OCI-LY3 (cell line): ENCODE measurements at regions not wholly inside any gene's neighbourhood (a gene's known extent, or its start where the extent isn't known, plus 50 kb on each side); places are given as distances from the start of the nearest gene placed in this dataset.

Source experiments
- H2AFZ ChIP-seq: fragments of 200-600, 300-600 bp; shearing (Covaris generic); 2 replicates; pipeline ENCODE4 v1.6.0; 2014; ENCODE audit warnings: antibody characterized with exemption, low read depth, low read length
- H3K27ac ChIP-seq: fragments of 200-600, 300-600 bp; sonication (generic); 2 replicates; pipeline ENCODE4 v1.5.1; 2014; ENCODE audit warnings: mild to moderate bottlenecking, low read length, moderate library complexity, mixed read lengths
- H3K27me3 ChIP-seq: fragments of 200-600, 300-600 bp; sonication (generic); 2 replicates; pipeline ENCODE4 v1.6.1; 2014; ENCODE audit warnings: low read depth, low read length, mixed read lengths
- H3K36me3 ChIP-seq: fragments of 200-600, 300-600 bp; sonication (generic); replicated peaks from 2 replicates; pipeline ENCODE3; 2014; ENCODE audit warnings: low read depth, low read length, mixed read lengths
- H3K4me1 ChIP-seq: fragments of 300-600, 200-600 bp; sonication (generic); 2 replicates; pipeline ENCODE4 v1.6.1; 2014; ENCODE audit warnings: low read length, mixed read lengths
- H3K4me2 ChIP-seq: fragments of 200-600, 300-600 bp; sonication (generic); 2 replicates; pipeline ENCODE4 v1.6.1; 2014; ENCODE audit warnings: low read length, mixed read lengths
- H3K4me3 ChIP-seq: fragments of 300-600, 200-600 bp; sonication (generic); 2 replicates; pipeline ENCODE4 v1.5.1; 2014; ENCODE audit warnings: antibody characterized with exemption, mild to moderate bottlenecking, low read length, moderate library complexity
- H3K79me2 ChIP-seq: fragments of 300-600, 200-600 bp; shearing (Covaris generic); 2 replicates; pipeline ENCODE4 v1.6.1; 2014; ENCODE audit warnings: mild to moderate bottlenecking, low read length, mixed read lengths
- H3K9ac ChIP-seq: fragments of 300-600, 200-600 bp; shearing (Covaris generic); 2 replicates; pipeline ENCODE4 v1.6.0; 2014; ENCODE audit warnings: mild to moderate bottlenecking, low read length, moderate library complexity
- H3K9me3 ChIP-seq: fragments of 200-600, 300-600 bp; shearing (Covaris generic); 2 replicates; pipeline ENCODE4 v1.6.1; 2014; ENCODE audit warnings: low read length, mixed read lengths; ENCODE audit not compliant: insufficient read depth
- H4K20me1 ChIP-seq: fragments of 200-600, 300-600 bp; sonication (generic); 2 replicates; pipeline ENCODE4 v1.6.1; 2016; ENCODE audit warnings: low read length, mixed read lengths; ENCODE audit not compliant: insufficient read depth
- EZH2phosphoT487 ChIP-seq: fragments of 200-600 bp; shearing (Covaris generic); IDR thresholded peaks from 2 replicates; pipeline ENCODE4 v1.6.1; 2018; ENCODE audit warnings: antibody characterized with exemption, mixed run types, low read depth
- TF ChIP-seq, protein P1 (sequence below): fragments of 200-600, 300-600 bp; sonication (generic); IDR thresholded peaks from 2 replicates; pipeline ENCODE4 v1.5.1; 2014; ENCODE audit warnings: antibody characterized with exemption, low read length, low read depth

DNA sequence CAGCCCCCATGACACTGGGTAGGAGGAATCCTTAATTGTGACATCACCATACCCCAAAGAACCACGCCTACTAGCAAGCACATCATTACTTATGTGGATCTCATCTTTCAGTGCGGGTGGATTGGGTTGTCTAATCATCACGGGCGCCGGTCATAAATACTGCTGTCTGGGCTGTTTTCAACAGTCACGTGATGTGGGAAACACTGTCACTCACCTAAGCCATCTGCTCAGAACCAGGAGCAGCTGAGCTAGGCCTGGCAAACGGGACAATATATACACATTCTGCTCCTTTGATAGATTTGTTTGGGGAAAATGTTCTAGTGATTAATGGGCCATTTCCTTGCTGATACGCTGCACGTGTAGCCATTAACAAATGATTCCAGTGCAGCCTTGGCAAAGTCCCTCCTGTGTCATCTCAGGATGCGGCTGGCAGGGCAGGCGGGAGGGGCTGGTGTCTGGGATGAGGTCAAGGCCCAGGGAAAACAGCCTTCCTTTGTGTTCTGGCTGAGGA lies 145.9 kb upstream of the COPS8 start:
- H3K4me2 ChIP-seq = no peak overlapping the region
- no peaks in the 10 kb centered on the region for H3K4me1 ChIP-seq
- H2AFZ ChIP-seq = no peak overlapping the region
- no peaks in the 10 kb centered on the region for H3K79me2 ChIP-seq
- H3K9ac ChIP-seq = no peak overlapping the region
- no peaks in the 10 kb centered on the region; the same call in 1 of the 2 replicates for H3K27me3 ChIP-seq
- H3K36me3 ChIP-seq = no peaks in the 10 kb centered on the region
- no peak overlapping the region for H3K4me3 ChIP-seq
- no peaks in the 10 kb centered on the region for H3K9me3 ChIP-seq
- TF ChIP-seq, protein P1, sequence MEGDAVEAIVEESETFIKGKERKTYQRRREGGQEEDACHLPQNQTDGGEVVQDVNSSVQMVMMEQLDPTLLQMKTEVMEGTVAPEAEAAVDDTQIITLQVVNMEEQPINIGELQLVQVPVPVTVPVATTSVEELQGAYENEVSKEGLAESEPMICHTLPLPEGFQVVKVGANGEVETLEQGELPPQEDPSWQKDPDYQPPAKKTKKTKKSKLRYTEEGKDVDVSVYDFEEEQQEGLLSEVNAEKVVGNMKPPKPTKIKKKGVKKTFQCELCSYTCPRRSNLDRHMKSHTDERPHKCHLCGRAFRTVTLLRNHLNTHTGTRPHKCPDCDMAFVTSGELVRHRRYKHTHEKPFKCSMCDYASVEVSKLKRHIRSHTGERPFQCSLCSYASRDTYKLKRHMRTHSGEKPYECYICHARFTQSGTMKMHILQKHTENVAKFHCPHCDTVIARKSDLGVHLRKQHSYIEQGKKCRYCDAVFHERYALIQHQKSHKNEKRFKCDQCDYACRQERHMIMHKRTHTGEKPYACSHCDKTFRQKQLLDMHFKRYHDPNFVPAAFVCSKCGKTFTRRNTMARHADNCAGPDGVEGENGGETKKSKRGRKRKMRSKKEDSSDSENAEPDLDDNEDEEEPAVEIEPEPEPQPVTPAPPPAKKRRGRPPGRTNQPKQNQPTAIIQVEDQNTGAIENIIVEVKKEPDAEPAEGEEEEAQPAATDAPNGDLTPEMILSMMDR = no peak
- TF ChIP-seq EZH2phosphoT487 = no peak
- no peak overlapping the region for H3K27ac ChIP-seq
- no peaks in the 10 kb centered on the region for H4K20me1 ChIP-seq

DNA sequence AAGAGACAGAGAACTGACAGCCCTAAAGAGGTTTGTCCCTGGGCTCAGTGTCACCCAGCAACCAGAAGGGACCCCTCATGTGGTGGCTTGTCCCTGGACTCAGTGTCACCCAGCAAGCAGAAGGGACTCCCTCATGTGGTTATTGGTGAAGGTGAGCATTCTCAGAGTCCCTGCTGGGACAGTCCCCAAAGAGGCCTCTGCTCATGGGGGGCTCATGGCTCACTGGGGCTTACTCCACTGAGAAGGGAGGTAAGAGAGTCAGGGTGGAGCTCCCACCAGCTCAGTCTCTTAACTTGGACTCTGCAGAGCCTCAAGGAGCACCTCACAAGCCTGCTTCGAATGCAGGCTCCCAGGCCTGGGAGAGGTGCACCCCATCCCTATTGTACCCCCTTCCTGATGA lies 145.2 kb upstream of the COPS8 start:
- Histone ChIP-seq H3K4me3 (no peak overlapping the region), H3K4me2 (no peak overlapping the region), H3K27me3 (no peaks in the 10 kb centered on the region; the same call in 1 of the 2 replicates), H4K20me1 (no peaks in the 10 kb centered on the region), H3K36me3 (no peaks in the 10 kb centered on the region), H3K79me2 (no peaks in the 10 kb centered on the region), H3K9ac (no peak overlapping the region), H3K4me1 (no peaks in the 10 kb centered on the region), H3K9me3 (no peaks in the 10 kb centered on the region), H2AFZ (no peak overlapping the region), H3K27ac (no peak overlapping the region)
- TF ChIP-seq, protein P1 = no peak
- no peak for TF ChIP-seq EZH2phosphoT487

- H3K27ac ChIP-seq = no peak overlapping the region
- H3K4me3 ChIP-seq = no peak overlapping the region
- H3K9ac ChIP-seq = no peak overlapping the region
- no peaks in the 10 kb centered on the region for H3K4me1 ChIP-seq
- H3K27me3 ChIP-seq = no peaks in the 10 kb centered on the region; the same call in 1 of the 2 replicates
- TF ChIP-seq, protein P1 = no peak
- H3K9me3 ChIP-seq = no peaks in the 10 kb centered on the region
- no peaks in the 10 kb centered on the region for H3K79me2 ChIP-seq
- no peaks in the 10 kb centered on the region for H4K20me1 ChIP-seq
- H3K36me3 ChIP-seq = no peaks in the 10 kb centered on the region
- H3K4me2 ChIP-seq = no peak overlapping the region
- no peak overlapping the region for H2AFZ ChIP-seq
Measured at GRCh38 chr2:236940916-236941520, 144.7 kb upstream of the COPS8 start.

DNA sequence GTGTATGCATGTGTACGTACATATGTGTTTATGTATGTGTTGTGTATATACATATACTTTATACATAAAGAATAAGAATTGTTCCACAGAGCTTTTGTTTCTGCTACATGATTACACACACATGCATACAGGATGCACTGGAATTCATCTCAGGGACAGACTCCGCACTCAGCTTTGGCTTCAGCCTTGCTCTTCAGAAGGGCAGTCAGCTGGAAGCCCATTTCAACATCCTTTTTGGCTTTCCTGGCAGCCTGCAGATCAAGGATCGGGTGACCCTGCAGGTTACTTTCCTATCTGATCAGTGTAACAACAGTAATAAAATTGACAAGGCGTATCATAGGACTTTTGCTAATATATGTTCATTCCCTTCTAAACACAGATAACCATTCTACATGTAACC lies 144.1 kb upstream of the COPS8 start:
- TF ChIP-seq EZH2phosphoT487 = no peak
- TF ChIP-seq, protein P1 = no peak
- Histone ChIP-seq H3K79me2 (no peaks in the 10 kb centered on the region), H3K9me3 (no peaks in the 10 kb centered on the region)

More for the DNA sequence above, 144.1 kb upstream of the COPS8 start:
- Histone ChIP-seq H3K27me3 (no peaks in the 10 kb centered on the region; the same call in 1 of the 2 replicates), H3K4me3 (no peak overlapping the region), H3K27ac (no peak overlapping the region), H3K4me1 (no peaks in the 10 kb centered on the region), H3K36me3 (no peaks in the 10 kb centered on the region), H2AFZ (no peak overlapping the region), H4K20me1 (no peaks in the 10 kb centered on the region), H3K9ac (no peak overlapping the region), H3K4me2 (no peak overlapping the region)
